ENCODE measurements at regions not wholly inside any gene's neighbourhood (a gene's known extent, or its start where the extent isn't known, plus 50 kb on each side); places are given as distances from the start of the nearest gene placed in this dataset.

GRCh38 chr14:94962166-94962575 is 192.3 kb upstream of the GSC start:
- Mint-ChIP-seq H3K27ac (no peak overlapping the region), H3K27me3 (ENCODE audit: low read depth in 2 of 2) (peaks cover 10 to 24% of the 10 kb centered on the region in 2 donors), H3K4me3 (no peak overlapping the region), H3K36me3 (no peaks in the 10 kb centered on the region), H3K9me3 (no peaks in the 10 kb centered on the region), H3K4me1 (no peaks in the 10 kb centered on the region)
- intact Hi-C loops (cut with micrococcal nuclease) = no loop called here
- Histone ChIP-seq H3K27ac (ENCODE audit: low read length) (no peak overlapping the region), H3K9me3 (ENCODE audit: control insufficient read depth, insufficient read depth, low read length) (no peaks in the 10 kb centered on the region), H3K36me3 (ENCODE audit: control insufficient read depth, insufficient read depth, low read length) (no peaks in the 10 kb centered on the region), H3K4me3 (ENCODE audit: low read length) (no peak overlapping the region), H3K4me1 (ENCODE audit: control insufficient read depth, insufficient read depth, low read length) (no peaks in the 10 kb centered on the region), H3K27me3 (ENCODE audit: control insufficient read depth, insufficient read depth, low read length) (no peaks in the 10 kb centered on the region)
- 50% methylated on average over 7 of the region's 7 CpGs for WGBS (ENCODE audit: insufficient coverage)
- TF ChIP-seq CTCF (IDR thresholded peaks at IDR 0.05) = no peak
- no peak for ATAC-seq
- DNase-seq = no peak

GRCh38 chr14:94961386-94962165 is 191.7 kb upstream of the GSC start:
- H3K36me3 Mint-ChIP-seq = no peaks in the 10 kb centered on the region
- peaks cover 10 to 24% of the 10 kb centered on the region in 2 donors for H3K27me3 Mint-ChIP-seq (ENCODE audit: low read depth in 2 of 2)
- no peaks in the 10 kb centered on the region for H3K9me3 ChIP-seq (ENCODE audit: control insufficient read depth, insufficient read depth, low read length)
- H3K27ac ChIP-seq (ENCODE audit: low read length) = no peak overlapping the region
- no peak overlapping the region for H3K4me3 Mint-ChIP-seq
- intact Hi-C loops (cut with micrococcal nuclease) = no loop called here
- no peaks in the 10 kb centered on the region for H3K4me1 ChIP-seq (ENCODE audit: control insufficient read depth, insufficient read depth, low read length)
- DNase-seq (no peak), ATAC-seq (no peak)
- H3K4me1 Mint-ChIP-seq = no peaks in the 10 kb centered on the region
- no peak overlapping the region for H3K27ac Mint-ChIP-seq
- H3K36me3 ChIP-seq (ENCODE audit: control insufficient read depth, insufficient read depth, low read length) = no peaks in the 10 kb centered on the region
- 46% methylated on average over 18 of the region's 19 CpGs for WGBS (ENCODE audit: insufficient coverage)
- H3K9me3 Mint-ChIP-seq = no peaks in the 10 kb centered on the region
- H3K27me3 ChIP-seq (ENCODE audit: control insufficient read depth, insufficient read depth, low read length) = no peaks in the 10 kb centered on the region
- TF ChIP-seq CTCF (IDR thresholded peaks at IDR 0.05) = no peak
- no peak overlapping the region for H3K4me3 ChIP-seq (ENCODE audit: low read length)

GRCh38 chr14:94960285-94961001 is 190.5 kb upstream of the GSC start:
- intact Hi-C loops (cut with micrococcal nuclease) = no loop called here
- Histone ChIP-seq H3K4me3 (ENCODE audit: low read length) (no peak overlapping the region), H3K4me1 (ENCODE audit: control insufficient read depth, insufficient read depth, low read length) (no peaks in the 10 kb centered on the region), H3K27me3 (ENCODE audit: control insufficient read depth, insufficient read depth, low read length) (no peaks in the 10 kb centered on the region), H3K27ac (ENCODE audit: low read length) (no peak overlapping the region), H3K36me3 (ENCODE audit: control insufficient read depth, insufficient read depth, low read length) (no peaks in the 10 kb centered on the region), H3K9me3 (ENCODE audit: control insufficient read depth, insufficient read depth, low read length) (no peaks in the 10 kb centered on the region)
- no peak for ATAC-seq
- H3K27me3 Mint-ChIP-seq (ENCODE audit: low read depth in 2 of 2) = peaks cover 10 to 24% of the 10 kb centered on the region in 2 donors
- H3K27ac Mint-ChIP-seq = no peak overlapping the region
- H3K4me3 Mint-ChIP-seq = no peak overlapping the region
- TF ChIP-seq CTCF (IDR thresholded peaks at IDR 0.05) = no peak
- H3K9me3 Mint-ChIP-seq = no peaks in the 10 kb centered on the region
- H3K4me1 Mint-ChIP-seq = no peaks in the 10 kb centered on the region
- H3K36me3 Mint-ChIP-seq = no peaks in the 10 kb centered on the region
- 91% methylated on average over 8 of the region's 9 CpGs for WGBS (ENCODE audit: insufficient coverage)
- no peak for DNase-seq
